Activated T-cell treated with anti-CD3 and anti-CD28 coated beads, Interleukin-2, amount 50 U/mL, for 48 hours (primary cell): ENCODE measurements at regions not wholly inside any gene's neighbourhood (a gene's known extent, or its start where the extent isn't known, plus 50 kb on each side); places are given as distances from the start of the nearest gene placed in this dataset.

Experiments used
- DNase-seq, 2 experiments: peaks; one replicate each; pipeline ENCODE4 v3.0.0-alpha.2; 2020

- no peak for DNase-seq
Measured at GRCh38 chr13:86974251-86974994, 696.7 kb upstream of the SLITRK5 start.

- DNase-seq: no peak
Measured at GRCh38 chr13:86974995-86975328, 696.2 kb upstream of the SLITRK5 start.

- no peak for DNase-seq
Measured at GRCh38 chr13:86976521-86977324, 694.4 kb upstream of the SLITRK5 start.

- DNase-seq: no peak
Measured at GRCh38 chr13:86986448-86986847, 684.7 kb upstream of the SLITRK5 start.

GRCh38 chr13:86992251-86992650 lies 678.9 kb upstream of the SLITRK5 start:
- DNase-seq: no peak

- no peak for DNase-seq
Measured at GRCh38 chr13:87003265-87003664, 667.9 kb upstream of the SLITRK5 start.

GRCh38 chr13:87005511-87005910 lies 665.7 kb upstream of the SLITRK5 start:
- no peak for DNase-seq

- no peak for DNase-seq
Measured at GRCh38 chr13:87035526-87035925, 635.6 kb upstream of the SLITRK5 start.

- no peak for DNase-seq
Measured at GRCh38 chr13:87042946-87043345, 628.2 kb upstream of the SLITRK5 start.

GRCh38 chr13:87052731-87053130 lies 618.4 kb upstream of the SLITRK5 start:
- DNase-seq: no peak

GRCh38 chr13:87057807-87058520 lies 613.2 kb upstream of the SLITRK5 start:
- DNase-seq: no peak

- DNase-seq: no peak
Measured at GRCh38 chr13:87058786-87059329, 612.3 kb upstream of the SLITRK5 start.

- DNase-seq: no peak
Measured at GRCh38 chr13:87078947-87079795, 592.0 kb upstream of the SLITRK5 start.

GRCh38 chr13:87080100-87080779 lies 590.9 kb upstream of the SLITRK5 start:
- no peak for DNase-seq

GRCh38 chr13:87084192-87084591 lies 587.0 kb upstream of the SLITRK5 start:
- DNase-seq: no peak

- no peak for DNase-seq
Measured at GRCh38 chr13:87087741-87088140, 583.4 kb upstream of the SLITRK5 start.

GRCh38 chr13:87089391-87089790 lies 581.8 kb upstream of the SLITRK5 start:
- DNase-seq: no peak

- DNase-seq: no peak
Measured at GRCh38 chr13:87093399-87093798, 577.8 kb upstream of the SLITRK5 start.

GRCh38 chr13:87094646-87095045 lies 576.5 kb upstream of the SLITRK5 start:
- no peak for DNase-seq

GRCh38 chr13:87100431-87100830 lies 570.7 kb upstream of the SLITRK5 start:
- no peak for DNase-seq

- no peak for DNase-seq
Measured at GRCh38 chr13:87107651-87108050, 563.5 kb upstream of the SLITRK5 start.

- DNase-seq: no peak
Measured at GRCh38 chr13:87120476-87120875, 550.7 kb upstream of the SLITRK5 start.
